Psoas muscle (tissue), 7 donors: ENCODE measurements at regions not wholly inside any gene's neighbourhood (a gene's known extent, or its start where the extent isn't known, plus 50 kb on each side); places are given as distances from the start of the nearest gene placed in this dataset.
"Not testable (repeated sequence)": the region's sequence is repeated elsewhere in the genome, so short reads cannot be mapped to it uniquely, and the experiment has no call there.

Experiments
- ATAC-seq, 4 donors: fragments of 200-7000 bp; cut with Tn5 transposase; one replicate each; pipeline ENCODE4 v1.9.1; 2020; ENCODE audit warnings: moderate library complexity in 3 of 4, mild to moderate bottlenecking in 2 of 4
- DNase-seq, 2 donors: peaks; one replicate each; pipeline ENCODE4 v3.0.0-alpha.2; 2020
- H3K27ac ChIP-seq: fragments of 200-600 bp; one replicate; pipeline ENCODE4 v1.8.0; 2022
- H3K27me3 ChIP-seq, 3 donors: fragments of 200-600 bp in 1 of 3; one replicate each; pipeline versions ENCODE4 v1.6.1 to v1.8.0; 2013 to 2022; ENCODE audit warnings: low read length in 2 of 3, mild to moderate bottlenecking in 2 of 3, moderate library complexity in 1 of 3; ENCODE audit not compliant: insufficient read depth in 3 of 3
- H3K36me3 ChIP-seq, 2 donors: fragments of 200-600 bp in 1 of 2; one replicate each; pipeline versions ENCODE4 v1.6.1 to v1.8.0; 2013 to 2022; ENCODE audit warnings: low read depth in 1 of 2, mild to moderate bottlenecking in 1 of 2, moderate library complexity in 1 of 2; ENCODE audit not compliant: insufficient read depth in 1 of 2
- H3K4me1 ChIP-seq: fragments of 200-600 bp; one replicate; pipeline ENCODE4 v1.8.0; 2022
- H3K4me3 ChIP-seq: fragments of 200-600 bp; one replicate; pipeline ENCODE4 v1.8.0; 2022; ENCODE audit warnings: mild to moderate bottlenecking
- H3K9me3 ChIP-seq: fragments of 200-600 bp; one replicate; pipeline ENCODE4 v1.8.0; 2022
- CTCF ChIP-seq: fragments of 200-600 bp; IDR thresholded peaks from one replicate; pipeline ENCODE4 v1.8.0; 2022; ENCODE audit warnings: antibody characterized with exemption
- WGBS, 3 donors: extraction: QIAGEN DNeasy Blood & Tissue Kit; methylation state at CpG; one replicate each; pipeline versions ENCODE4 v1.1.6 to v1.1.7; 2013; 5-methylcytosine and 5-hydroxymethylcytosine counted together
- intact Hi-C, 2 donors: fragments of 100-400 bp; cut with DNase I; formaldehyde crosslinking; loops; one replicate each; pipeline versions ENCODE4 v1.11.0 to v1.14.2; 2022
- donor health status: healthy with polysubstance abuse.
- donor health status: DM: no; HTN: no; CAD: no; lungs with moderate emphysema.
- donor health status: Bipolar disorder and iron deficiency.
- donor health status: healthy.
- donor health status: DM: yes; HTN: yes; CAD: no.
- donor health status: DM: no; HTN: no; CAD: no.
- donor health status: DM: yes; HTN: yes; CAD: no.

- Histone ChIP-seq H3K27me3 (peaks cover 0 to 44% (median 3%) of the 10 kb centered on the region in 3 donors), H3K4me1 (no peaks in the 10 kb centered on the region), H3K4me3 (peak overlapping the region; percentile 56), H3K27ac (no peak overlapping the region), H3K9me3 (no peaks in the 10 kb centered on the region), H3K36me3 (no peaks in the 10 kb centered on the region)
- no peak for TF ChIP-seq CTCF
- intact Hi-C loops = no loop called here
- whole genome bisulfite sequencing, 3 donors = 53 to 64% (median 62%) methylated on average over 7 of the region's 7 CpGs
- DNase-seq (no peak), ATAC-seq (no peak)
Measured at GRCh38 chr6:27825025-27825793, 87.0 kb downstream of the OR2B2 start.

- Histone ChIP-seq H3K27ac (peak overlapping the region; percentile 30), H3K27me3 (peaks cover 0 to 46% (median 3%) of the 10 kb centered on the region in 3 donors), H3K4me3 (peak overlapping the region; percentile 56)
- 5 to 10% (median 9%) methylated on average over 32 to 33 of the region's 53 CpGs for whole genome bisulfite sequencing, 3 donors
- ATAC-seq = peak; percentile 17 to 80 (median 43)
- DNase-seq = peak in 1 of 2 donors; percentile 48
- H3K9me3 ChIP-seq, intact Hi-C loops, H3K4me1 ChIP-seq, H3K36me3 ChIP-seq: not testable (repeated sequence)
Measured at GRCh38 chr6:27824211-27825024, 87.8 kb downstream of the OR2B2 start.

GRCh38 chr6:27823714-27824210, 88.4 kb downstream of the OR2B2 start:
- H3K36me3 ChIP-seq, intact Hi-C loops, H3K9me3 ChIP-seq, H3K4me1 ChIP-seq, H3K27ac ChIP-seq: not testable (repeated sequence)
- 1 to 2% (median 1%) methylated on average over 21 to 28 of the region's 31 CpGs for WGBS, 3 donors
- ATAC-seq = peak; percentile 42 to 92 (median 68)
- Histone ChIP-seq H3K4me3 (peak overlapping the region; percentile 56), H3K27me3 (peaks cover 0 to 53% (median 3%) of the 10 kb centered on the region in 3 donors)
- peak in 1 of 2 donors; percentile 78 for DNase-seq

GRCh38 chr6:27816906-27817305, 95.3 kb downstream of the OR2B2 start:
- no peak for DNase-seq
- intact Hi-C loops = no loop called here
- ATAC-seq = no peak
- 90 to 98% (median 92%) methylated on average over 3 of the region's 3 CpGs for WGBS, 3 donors
- no peak for TF ChIP-seq CTCF
- Histone ChIP-seq H3K27ac (no peak overlapping the region), H3K4me1 (no peaks in the 10 kb centered on the region), H3K27me3 (peaks cover 0 to 72% (median 13%) of the 10 kb centered on the region in 3 donors), H3K36me3 (no peaks in the 10 kb centered on the region), H3K9me3 (no peaks in the 10 kb centered on the region), H3K4me3 (no peak overlapping the region)

- H3K4me1 ChIP-seq = no peaks in the 10 kb centered on the region
- DNase-seq = no peak
- peak overlapping the region; percentile 57 for H3K4me3 ChIP-seq
- 1 to 3% (median 2%) methylated on average over 40 of the region's 40 CpGs for WGBS, 3 donors
- peaks cover 0 to 78% (median 13%) of the 10 kb centered on the region in 3 donors for H3K27me3 ChIP-seq
- H3K36me3 ChIP-seq = no peaks in the 10 kb centered on the region
- ATAC-seq = peak; percentile 73 to 77 (median 73)
- H3K9me3 ChIP-seq = no peaks in the 10 kb centered on the region
- intact Hi-C loops = no loop called here
- no peak overlapping the region for H3K27ac ChIP-seq
- no peak for TF ChIP-seq CTCF
Measured at GRCh38 chr6:27814665-27815424, 97.4 kb downstream of the OR2B2 start.

- H3K4me1 ChIP-seq, H3K27ac ChIP-seq, H3K9me3 ChIP-seq, DNase-seq, H3K36me3 ChIP-seq, intact Hi-C loops: not testable (repeated sequence)
- Histone ChIP-seq H3K27me3 (peaks cover 0 to 79% (median 13%) of the 10 kb centered on the region in 3 donors), H3K4me3 (peak overlapping the region; percentile 57)
- WGBS, 3 donors = 3 to 7% (median 6%) methylated on average over 2 to 7 of the region's 24 CpGs
- peak in 3 of 4 donors; percentile 13 to 33 (median 15) for ATAC-seq
Measured at GRCh38 chr6:27814415-27814664, 97.9 kb downstream of the OR2B2 start.
